GM19025 (cell line): ENCODE measurements at regions not wholly inside any gene's neighbourhood (a gene's known extent, or its start where the extent isn't known, plus 50 kb on each side); places are given as distances from the start of the nearest gene placed in this dataset.
"Not testable (repeated sequence)": the region's sequence is repeated elsewhere in the genome, so short reads cannot be mapped to it uniquely, and the experiment has no call there.

ENCODE experiments used
- ATAC-seq: cut with Tn5 transposase; IDR thresholded peaks from one replicate; pipeline ENCODE4 v1.9.1; 2021; ENCODE audit warnings: mild to moderate bottlenecking, low read depth, moderate library complexity; ENCODE audit not compliant: unreplicated experiment

- not testable (repeated sequence) for ATAC-seq
Measured at GRCh38 chr4:187090832-187091231, 367.2 kb upstream of the FAT1 start.

DNA sequence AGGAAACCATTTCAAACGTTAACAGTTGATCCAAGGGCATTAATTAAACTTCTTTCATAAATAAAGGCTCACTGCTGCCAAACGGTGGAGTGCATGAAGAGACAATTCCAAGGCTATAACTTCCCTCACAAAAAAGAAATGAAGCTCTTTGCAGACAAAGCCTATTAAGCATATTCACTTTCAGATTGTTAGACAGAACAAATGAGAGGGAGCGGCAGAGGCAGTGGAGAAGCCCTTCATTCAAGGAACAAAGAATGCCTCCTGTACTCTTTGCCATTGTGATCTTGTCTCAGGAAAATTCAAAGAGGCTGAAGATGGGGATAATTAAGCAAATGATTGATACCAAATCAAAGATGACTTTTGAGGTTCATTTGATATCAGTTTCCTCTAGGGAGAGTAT lies 370.5 kb upstream of the FAT1 start:
- ATAC-seq = no peak

DNA sequence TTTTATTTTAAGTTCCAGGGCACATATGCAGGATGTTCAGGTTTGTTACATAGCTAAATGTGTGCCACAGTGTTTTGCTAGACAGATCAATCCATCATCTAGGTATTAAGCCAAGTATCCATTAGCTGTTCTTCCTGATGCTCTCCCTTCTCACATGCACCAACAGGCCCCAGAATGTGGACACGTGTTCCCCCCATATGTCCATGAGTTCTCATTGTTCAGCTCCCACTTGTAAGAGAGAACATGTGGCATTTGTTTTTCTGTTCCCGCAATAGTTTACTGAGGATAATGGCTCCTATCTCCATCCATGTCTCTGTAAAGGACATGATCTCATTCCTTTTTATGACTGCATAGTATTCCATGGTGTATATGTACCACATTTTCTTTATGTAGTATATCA lies 374.8 kb upstream of the FAT1 start:
- ATAC-seq = no peak

DNA sequence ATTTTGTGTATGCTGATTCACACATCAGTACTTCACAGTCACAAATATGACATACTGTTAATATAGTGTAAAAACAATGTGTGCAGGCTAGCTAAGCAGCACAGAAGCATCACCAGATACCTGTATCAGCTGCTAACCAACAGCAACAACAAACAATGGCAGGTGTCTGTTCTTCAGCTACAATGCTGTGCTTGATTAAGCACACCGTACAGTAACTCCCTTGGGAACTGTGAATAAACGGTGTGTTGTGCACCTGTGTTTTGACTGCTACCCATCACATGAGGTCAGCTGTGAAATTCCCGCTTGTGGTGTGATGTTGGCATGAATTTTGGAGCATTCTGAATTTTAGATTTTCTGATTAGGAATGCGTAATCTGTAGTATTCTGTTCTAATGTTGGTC lies 379.7 kb upstream of the FAT1 start:
- ATAC-seq = no peak

DNA sequence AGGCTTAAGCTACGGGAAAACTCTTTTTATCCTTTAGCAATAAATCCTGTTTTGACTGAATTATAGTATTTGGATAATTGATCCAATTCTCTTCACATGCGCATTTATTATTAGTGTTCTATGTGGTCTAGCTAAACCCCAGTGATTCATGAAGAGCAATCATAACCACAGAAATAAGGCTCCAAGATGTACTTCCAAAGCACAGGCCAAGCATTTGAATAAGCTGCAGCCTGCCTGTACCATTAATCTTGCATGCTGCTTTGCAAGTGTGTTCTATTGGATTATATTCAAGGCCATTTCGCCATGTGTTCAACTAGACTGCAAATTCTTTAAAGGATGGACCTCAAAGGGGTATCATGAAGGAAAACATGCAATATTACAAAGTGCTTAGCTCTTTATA lies 385.2 kb upstream of the FAT1 start:
- ATAC-seq = no peak

DNA sequence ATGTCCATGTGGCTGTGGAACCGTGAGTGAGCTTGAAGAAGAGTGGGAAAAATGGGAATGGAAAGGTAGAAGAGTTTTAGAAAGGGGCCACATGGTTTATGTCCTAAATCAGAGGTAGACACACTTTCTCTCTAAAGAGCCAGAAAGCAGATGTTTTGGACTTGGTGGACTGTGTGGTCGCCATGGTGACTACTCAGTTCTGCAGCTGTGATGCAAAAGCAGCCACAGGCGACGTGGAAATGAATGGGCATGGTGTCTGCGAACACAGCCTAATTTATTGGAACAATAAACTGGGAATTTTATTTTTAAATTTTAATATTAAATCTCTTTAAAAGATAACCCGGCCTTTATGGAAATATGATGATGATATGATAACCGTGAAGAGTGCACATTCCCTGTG lies 386.0 kb upstream of the FAT1 start:
- ATAC-seq = no peak

GRCh38 chr4:187118166-187118565 lies 394.5 kb upstream of the FAT1 start:
- ATAC-seq = no peak

- no peak for ATAC-seq
Measured at GRCh38 chr4:187118602-187119120, 395.0 kb upstream of the FAT1 start.

DNA sequence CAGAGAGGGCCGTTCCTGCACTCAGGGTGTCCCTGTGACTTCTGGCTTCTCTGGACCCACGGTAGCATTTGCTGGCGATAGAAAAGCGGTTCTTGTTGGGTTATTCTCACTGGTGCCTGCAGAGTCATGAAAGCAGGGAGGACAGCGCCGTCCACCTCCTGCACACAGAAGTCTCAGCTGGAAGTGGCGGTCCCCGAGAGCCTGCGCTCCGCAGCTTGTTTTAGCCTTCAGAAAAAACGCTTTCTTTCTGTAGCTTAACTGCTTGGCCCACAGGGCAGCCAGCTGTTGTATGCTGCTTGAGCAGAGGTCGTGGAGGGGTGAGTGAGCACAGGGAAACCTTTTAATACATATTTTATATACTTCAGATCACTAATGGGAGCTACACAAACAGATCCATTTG lies 400.7 kb upstream of the FAT1 start:
- ATAC-seq = no peak

GRCh38 chr4:187125062-187125461 lies 401.4 kb upstream of the FAT1 start:
- ATAC-seq = no peak

DNA sequence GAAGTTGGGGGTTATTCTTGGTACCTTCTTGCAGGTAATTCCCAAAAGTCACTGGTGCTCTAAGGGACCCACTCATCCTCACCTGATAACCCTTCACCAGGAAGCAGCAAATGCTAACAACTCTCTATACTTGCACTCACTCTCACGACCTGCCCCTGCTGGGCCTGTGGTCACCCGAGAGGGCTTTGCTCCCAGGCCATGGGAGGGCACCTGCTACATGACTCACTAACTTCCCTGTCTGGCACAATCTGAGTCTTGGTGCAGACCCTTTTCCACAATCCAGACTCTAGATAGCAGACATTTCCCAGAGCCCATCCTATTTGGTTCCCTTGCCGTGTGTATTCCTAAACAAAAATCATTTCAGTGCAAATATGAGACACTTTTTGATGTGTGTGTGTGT lies 403.8 kb upstream of the FAT1 start:
- ATAC-seq = no peak

DNA sequence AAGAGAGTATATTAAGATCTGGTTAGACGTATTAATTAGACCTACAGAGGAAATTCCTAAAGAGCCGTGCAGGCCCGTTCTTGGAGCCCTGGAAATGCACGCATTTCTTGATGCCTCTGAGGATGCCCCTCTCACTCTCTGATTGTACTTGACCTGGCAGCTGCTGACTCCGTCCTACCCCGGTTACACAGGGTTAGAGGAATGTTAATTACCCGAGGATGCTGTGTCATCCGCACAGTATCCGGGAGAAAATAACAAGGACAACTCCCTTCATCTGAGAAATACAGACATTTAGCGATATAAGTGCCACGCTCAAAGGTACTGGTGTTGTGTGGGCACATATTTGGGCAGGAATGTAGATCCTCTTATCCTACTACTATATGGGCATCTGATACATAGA lies 404.6 kb upstream of the FAT1 start:
- ATAC-seq = no peak

- ATAC-seq = no peak
Measured at GRCh38 chr4:187128976-187129375, 405.3 kb upstream of the FAT1 start.

DNA sequence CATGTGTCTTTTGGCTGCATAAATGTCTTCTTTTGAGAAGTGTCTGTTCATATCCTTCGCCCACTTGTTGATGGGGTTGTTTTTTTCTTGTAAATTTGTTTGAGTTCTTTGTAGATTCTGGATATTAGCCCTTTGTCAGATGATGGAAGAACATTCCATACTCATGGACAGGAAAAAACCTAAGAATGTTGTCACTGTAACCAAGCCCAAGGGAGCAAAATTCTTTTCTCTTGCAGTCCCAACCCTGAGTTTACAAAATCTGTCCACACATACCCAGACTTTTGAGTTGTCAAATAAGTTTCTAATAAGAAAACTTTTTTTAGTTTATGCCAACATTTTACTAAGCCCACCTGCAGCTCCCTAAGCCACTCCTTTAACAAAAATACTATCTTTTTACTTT lies 408.2 kb upstream of the FAT1 start:
- not testable (repeated sequence) for ATAC-seq

DNA sequence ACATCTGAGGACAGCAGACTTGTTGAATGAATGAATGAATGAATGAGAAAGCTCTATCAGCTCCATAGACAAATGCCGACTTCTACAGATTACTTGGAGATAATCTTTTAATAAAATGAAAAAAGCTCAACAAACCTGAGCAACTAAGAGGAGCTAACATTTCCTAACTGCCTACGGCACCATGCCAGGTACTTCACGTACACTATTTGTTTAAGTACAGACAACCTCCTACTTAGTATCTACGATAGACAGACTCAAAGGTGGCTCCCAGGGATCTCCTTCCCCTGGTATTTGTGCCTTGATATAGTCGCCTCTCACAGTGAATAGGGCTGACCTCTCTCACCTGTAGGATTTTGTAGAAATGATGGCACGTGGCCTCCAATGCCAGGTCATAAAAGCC lies 412.2 kb upstream of the FAT1 start:
- no peak for ATAC-seq

DNA sequence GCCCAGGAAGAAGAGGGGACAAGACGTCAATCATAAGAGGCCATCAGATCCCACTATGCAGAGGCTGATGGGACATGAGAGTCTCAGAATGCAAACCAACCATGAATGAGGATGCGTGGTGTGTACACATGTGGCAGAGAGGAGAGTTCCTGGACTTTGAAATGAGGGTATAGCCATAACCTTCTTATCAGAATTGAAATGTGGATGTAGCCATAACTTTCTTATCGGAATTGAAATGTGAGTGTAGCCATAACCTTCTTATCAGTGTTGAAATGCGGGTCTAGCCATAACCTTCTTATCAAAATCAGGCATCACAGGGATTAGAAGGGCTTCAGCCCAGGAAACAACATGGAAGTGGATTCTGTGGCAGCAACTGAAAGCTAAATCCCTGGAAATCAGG lies 415.5 kb upstream of the FAT1 start:
- ATAC-seq = no peak

DNA sequence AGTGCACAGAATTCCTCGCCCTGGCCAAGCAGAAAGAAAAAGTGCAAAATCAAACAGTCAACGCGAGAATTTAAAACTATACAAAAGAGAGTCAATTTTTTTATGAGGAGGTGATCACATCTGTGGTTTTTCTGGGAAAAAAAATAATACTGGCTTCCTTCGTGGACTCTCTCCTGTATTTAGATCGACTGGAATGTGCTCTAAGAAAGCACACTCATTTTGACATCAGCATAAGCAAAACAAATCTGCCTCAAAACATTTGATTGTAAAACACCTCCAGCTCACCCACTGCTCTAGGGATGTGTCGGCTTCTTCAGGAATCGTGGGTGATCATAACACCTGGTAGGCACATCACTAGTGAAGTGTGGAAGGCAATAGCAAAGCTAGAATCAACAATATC lies 417.4 kb upstream of the FAT1 start:
- no peak for ATAC-seq

- no peak for ATAC-seq
Measured at GRCh38 chr4:187149229-187149945, 425.7 kb upstream of the FAT1 start.

DNA sequence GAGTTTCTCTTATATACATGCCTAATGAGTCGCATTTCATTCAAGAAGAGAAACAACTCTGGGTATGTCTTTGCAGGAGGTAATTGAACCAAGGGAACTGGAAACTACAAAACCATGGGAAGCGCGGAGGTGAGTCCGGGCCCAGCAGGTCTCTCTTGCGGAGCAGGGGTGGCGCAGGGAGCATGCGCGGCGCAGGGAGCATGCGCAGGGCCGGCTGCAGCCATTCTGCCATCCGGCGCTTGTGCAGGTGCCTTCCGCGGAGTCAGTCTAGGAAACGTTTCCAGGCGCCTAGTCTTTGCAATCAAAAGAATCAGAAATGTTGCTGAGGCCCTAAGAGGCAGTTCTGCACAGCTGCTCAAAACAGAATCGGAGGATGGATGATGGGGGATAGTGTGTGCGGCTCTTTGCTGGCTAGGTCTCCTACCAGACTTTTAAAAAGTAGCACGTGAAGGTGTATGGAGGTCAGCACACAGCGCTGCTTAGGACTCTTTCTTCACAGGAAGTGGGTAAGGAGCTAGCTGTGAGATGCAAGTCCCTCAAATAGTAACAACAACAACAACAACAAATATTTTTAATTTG lies 433.8 kb upstream of the FAT1 start:
- no peak for ATAC-seq

DNA sequence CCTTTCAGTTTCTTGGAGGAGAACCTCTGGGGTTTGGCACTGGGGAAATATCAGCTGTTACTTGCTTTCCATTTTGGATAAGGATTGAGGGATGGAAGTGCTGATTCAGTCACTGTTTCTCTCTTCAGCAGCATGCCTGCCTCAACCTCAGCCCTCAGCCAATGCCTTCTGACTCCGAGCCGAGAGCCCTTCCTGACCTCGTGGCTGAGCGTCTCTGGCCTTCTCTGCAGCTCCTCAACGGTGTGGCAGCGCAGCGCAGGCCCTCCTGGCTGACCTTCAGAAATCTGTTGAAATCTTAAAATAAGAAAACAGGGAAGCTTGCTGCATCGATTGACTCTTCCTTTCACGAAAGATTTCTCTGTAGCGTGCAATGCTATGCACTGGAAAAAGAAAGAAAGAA lies 434.3 kb upstream of the FAT1 start:
- ATAC-seq = no peak

DNA sequence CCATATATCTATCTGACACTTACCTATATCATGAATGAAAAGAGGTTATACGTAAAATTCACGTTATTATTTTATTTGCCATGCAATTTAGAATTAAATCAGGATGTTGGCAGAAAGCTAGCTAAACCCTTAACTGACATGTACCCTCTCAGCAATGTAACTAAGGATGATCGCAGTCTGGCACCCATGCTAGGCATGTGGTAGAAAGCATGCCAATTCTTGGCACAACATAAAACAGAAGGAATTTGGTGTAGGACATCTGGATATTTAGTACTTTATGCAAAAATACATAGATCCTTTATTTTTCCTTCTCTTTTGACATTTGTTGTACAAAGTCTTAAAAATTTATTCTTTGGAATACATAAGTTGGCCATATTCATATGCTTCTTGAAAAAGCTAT lies 436.8 kb upstream of the FAT1 start:
- ATAC-seq = no peak

GRCh38 chr4:187166886-187167512 lies 443.3 kb upstream of the FAT1 start:
- no peak for ATAC-seq
